ENCODE measurements at regions not wholly inside any gene's neighbourhood (a gene's known extent, or its start where the extent isn't known, plus 50 kb on each side); places are given as distances from the start of the nearest gene placed in this dataset.

DNA sequence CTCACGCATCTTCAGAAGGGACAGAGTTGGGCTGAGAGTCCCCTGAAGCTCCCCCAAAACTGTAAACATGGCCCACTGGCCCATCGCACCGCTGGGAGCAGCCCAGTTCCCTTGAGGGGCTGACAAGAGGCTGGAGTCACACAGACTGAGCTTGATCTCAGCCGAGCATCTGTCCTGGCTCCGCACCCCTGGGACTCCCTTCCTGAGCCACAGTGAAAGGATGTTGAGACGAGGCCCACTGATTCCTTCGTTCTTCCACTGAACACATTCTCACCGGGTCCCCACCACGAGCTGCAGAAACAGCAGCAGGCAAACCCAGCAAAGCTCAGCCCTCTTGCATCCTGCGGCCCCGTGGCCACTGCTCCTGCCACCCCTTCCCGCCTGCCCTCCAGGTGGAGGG lies 145.9 kb upstream of the CIBAR2 start:
- DNase-seq = no peak

DNA sequence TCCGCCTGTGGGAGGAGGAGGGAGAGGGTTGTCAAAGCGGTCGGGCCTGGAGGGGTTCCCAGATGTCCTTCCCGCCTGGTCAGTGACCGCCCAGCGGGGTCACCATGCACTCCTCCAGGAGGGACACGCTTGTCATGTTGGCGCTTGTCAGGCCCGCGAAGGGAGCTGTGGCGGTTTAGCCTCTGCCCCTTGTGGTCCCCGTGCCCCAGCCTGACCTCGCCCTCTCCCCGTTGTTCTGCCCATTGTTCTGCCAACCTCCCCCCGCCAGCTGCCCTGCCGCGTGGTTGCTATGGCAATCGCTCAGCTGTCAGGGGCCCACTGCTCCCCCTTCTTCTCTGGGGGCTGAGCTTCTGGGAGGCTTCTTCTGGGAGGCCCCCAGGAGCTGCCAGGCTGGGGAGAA lies 146.4 kb upstream of the CIBAR2 start:
- no peak for DNase-seq

DNA sequence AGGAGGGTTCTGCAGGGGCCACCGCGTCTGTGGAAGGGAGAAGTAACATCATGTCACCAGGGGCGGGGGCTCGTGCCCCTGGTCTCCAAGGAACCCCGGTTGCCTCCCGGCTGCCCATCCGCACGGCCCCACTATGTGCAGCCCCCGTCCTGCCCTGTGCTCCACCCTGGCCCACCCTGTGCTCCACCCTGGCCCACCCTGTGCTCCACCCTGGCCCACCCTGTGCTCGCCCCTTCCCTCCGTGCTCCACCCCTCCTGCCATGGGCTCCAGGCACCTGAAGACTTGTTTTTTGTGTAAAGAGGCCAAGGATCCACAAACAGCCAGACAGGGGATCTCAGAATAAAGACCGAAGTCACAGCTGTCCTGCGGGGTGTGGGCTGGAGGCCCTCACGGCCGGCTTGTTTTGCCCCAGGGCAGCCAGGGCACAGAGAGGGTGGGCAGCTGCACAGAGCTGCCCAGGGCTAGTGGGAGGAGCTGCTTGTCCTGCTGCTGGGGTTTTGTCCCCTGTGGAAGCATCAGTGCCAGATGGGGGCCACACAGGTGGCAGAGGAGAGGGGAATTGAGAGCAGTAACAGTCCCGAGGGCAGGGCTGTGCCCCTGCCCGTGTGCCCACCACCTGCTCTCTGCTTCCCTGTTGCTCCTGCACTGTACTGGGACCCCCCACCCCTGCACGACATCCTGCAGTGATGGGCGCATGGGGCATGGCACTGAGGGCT lies 147.0 kb upstream of the CIBAR2 start:
- no peak for DNase-seq

DNA sequence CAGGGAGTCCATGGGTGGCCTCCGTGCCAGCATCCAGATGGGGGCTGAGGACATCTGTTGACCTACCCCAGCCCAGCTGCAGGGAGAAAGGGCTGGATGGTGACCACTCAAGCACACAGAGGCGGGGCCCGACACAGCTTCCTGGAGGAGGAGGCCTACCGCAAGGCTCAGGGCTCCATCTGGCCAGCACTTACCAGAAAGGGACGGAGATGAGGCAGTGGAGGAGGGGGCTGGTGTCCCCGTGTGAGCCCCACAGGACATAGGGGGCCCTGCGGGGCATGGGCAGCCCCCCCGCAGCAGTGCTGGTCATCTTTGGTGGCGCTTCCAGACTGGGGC lies 147.5 kb upstream of the CIBAR2 start:
- no peak for DNase-seq

DNA sequence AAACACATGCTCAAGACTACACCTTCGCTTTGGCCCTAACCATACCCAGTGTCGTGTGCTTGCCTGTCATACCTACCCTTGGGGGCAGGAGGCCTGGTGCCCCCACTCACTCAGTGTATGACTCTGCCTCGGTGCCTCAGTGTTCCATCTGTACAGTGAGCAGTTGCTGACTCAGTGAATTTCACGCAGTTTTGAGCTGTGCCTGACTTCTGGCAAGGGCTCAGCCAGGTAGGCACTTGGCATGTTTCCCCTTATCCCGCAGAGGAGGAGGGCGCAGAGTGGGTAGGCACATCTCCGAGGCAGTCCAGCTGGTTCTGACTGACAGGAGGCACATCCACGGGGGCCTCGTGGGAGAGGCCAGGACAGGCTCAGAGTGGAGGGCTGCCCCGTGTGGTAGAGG lies 148.9 kb upstream of the CIBAR2 start:
- no peak for DNase-seq

DNA sequence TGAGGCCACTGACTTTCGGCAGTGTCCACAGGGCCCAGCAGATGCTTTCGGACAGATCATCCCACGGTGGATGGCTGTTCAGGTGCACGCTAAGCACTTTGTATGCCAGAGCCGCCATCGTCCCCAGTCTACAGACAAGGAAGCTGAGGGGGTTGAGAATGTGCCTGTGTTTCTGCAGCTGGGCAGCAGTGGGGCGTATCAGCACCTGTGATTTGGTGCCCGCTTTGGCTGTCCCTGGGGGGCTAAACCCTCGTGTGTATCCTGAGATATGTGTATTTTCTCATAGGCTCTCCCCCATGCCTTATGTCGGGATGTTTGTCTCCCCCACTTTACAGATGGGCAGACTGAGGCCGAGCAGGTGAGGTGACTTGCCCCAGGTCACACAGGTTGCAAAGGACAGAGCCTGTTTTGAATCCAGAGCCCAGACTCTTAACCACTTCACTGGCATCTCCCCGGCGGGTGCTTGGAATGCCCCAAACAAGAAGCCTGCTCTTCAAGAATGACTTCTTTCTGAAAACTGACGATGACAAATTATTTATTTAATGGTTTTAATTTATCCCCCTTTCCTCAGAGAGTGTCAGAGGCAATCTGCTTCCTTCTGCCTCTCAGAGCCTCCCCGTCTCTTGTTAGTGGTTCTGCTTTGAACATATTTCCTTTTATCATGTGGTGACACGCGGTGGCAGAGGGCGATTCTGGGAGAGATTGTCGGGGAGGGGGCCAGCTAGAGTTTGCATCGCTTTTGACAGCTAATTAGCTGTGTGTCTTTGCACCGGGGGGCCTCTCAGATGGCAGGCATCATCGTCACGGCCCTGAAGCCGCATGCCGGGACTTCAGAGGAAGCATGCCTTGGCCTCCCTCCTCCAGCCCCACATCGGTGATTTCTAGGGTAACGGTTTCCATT lies 149.6 kb upstream of the CIBAR2 start:
- DNase-seq = no peak

DNA sequence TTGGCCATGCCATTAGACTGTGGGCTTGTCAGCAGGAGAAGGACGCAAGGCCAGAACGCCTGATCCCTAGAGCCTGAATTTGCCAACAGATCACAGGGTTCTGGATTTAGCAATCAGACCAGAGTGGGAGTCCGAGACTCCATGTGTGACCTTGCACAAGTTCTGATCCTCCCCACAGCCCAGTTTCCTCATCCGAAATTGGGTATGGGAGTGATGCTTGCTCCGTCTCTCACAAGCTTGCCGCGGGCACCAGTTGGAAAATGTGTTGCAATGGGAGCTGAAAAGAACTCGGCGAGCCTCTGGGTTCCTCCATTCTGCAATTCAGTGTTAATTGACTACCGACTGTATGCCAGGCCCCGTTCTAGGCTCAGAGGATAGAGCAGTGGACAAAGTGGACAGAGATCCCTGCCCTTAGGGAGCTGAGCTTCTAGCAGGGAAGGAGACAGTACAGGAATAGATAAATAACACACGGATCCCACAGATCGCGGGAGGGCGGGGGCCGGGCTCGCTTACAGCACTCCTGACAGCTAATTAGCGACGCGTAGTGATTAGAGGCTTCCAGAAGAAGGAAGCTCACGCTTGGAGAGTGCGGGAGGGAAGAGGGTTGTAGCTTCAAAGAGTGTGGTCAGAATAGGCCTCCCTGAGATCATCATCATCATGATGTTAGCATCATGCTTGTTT lies 150.4 kb upstream of the CIBAR2 start:
- no peak for DNase-seq

DNA sequence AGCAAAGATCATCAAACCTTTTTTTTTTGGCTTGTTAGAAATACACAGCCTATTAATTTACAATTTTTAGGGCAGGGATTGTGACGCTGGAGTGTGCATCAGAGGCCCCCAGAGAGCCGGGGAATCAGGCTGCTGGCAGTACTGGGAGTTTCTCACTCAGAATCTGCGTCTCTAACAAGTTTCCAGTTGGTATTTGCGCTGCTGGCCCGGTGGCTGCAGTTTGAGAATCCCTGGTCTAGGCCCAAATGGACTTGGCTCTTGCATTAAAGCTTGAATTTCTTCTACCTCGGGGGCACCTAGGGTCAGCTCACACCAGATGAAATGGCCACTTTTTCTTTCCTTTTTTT lies 150.9 kb upstream of the CIBAR2 start:
- DNase-seq = no peak

DNA sequence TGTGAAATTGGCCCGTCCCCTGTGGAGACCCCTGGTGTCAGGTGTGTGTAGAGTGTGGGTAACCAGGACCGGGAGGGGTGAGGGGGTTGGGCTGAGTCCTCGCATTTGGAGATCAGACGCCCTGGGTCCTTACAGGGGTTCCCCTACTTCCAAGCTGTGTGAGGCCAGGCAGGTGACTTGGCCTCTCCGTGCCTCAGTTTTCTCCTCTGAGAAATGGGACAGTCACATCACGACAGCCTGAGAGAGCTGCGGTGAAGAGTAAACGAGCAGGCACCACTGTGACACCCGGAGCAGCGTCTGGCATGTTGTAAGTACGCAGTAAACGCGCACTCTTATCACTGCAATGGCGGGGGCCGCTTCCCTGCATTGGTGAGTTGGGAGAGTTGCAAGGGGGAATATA lies 152.5 kb upstream of the CIBAR2 start:
- DNase-seq = no peak

DNA sequence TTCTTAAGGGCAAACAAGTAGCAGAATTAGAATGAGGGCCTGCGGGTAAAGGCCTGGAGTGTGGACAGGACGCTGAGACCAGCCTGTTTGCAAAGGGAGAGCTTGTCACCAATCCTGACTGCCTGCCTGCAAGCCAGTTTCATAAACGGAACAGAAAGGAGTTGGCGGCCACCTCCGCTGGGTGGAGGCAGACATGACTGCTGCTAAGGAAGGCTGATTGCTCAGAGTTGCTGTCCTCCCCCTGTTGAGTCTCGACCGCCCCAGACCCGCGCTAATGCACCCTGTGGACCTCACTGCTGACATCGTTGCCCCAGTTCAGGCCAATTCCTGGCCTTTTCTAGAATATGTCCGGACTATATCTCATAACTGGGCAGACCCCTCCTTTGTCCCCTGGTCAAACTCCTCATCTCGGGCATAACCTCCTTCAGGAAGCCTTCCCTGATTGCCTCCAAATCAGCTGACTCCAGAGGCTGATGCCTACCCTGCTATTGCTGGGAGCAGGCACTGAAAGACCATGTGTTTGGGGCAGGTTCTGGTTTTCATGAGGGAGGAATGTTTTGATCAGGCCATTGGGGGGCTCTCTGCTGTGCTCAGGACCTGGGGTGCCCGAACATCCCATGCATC lies 153.0 kb upstream of the CIBAR2 start:
- DNase-seq = no peak

DNA sequence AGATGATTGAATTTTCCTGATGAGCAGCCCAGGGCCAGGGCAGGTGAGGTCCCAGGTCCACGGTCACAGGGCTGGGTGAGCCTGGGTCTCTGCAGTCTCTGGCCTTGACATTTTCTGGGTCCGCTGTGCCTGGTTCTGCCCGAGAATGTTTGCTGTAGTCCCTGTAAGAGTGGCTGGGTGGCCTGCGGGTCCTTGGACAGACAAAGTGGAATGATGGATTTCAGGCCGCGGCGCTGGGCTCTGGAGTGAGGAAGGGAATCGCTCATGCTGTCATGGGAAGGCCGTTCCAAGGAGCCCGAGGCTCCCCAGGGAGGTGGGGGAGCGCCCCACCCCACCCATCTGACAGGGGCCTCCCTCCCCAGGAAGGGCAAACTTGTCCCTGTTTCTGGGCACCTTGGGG lies 153.5 kb upstream of the CIBAR2 start:
- no peak for DNase-seq

DNA sequence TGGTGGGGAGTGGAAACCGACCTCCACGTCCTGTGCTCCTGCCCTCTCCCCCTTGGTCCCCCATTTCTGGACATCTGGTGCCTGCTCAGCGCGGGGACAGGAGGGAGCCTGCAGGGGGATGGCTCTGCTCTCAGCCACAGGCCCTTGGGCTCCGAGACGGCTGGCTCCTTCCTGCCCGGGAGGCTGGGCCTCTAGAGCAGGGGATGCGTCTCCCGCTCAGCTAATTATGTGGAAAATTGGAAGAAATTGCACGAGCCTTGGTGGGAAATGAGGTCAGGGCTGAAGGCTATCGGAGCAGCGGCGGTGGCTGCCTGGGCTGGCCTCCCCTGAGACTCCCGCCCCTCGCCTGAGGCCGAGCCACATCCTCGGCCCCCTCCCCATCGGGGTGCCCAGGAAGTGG lies 154.6 kb upstream of the CIBAR2 start:
- DNase-seq = no peak

DNA sequence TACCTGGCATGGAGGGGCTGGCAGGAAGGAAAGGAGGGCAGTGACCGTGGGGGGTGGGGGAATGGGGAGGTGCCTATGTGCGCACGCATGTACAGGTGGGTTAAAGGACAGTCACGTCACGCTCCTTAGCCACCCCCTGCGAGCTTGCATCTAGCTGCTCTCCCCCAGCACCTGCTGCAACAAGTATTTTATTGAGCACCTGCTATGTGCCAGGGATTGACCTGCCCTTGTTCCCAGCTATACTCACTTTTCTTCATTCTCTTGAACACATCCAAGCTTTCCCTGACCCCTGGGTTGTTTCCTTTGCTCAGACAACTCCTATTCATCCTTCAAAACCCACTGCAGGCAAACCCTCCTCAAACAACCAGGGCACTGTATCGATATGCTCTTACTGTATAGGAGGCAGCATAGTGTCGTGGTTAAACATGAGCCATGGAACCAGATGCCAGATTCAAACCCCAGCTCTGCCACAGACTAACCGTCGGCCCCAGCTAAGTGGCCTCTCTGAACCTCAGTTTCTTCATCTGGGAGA lies 155.2 kb upstream of the CIBAR2 start:
- no peak for DNase-seq

DNA sequence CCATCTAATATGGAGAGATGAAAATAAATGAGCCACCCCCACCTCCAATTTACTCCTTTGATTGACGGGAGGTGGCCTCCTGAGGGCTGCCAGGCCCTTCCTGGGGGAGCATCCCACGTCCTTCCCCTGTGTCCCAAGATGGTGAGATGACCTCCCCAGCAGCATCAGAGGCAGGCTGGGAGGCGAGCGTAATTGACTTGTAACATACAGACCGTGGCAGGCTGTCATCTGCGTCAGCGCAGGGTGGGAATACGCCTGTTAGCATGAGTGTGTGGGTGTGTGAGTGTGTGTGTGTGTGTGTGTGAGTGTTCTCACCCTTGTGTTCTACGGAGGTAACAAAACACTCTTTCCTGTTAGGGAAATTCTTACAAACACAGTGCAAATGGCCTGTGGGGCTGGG lies 156.9 kb upstream of the CIBAR2 start:
- DNase-seq = no peak

DNA sequence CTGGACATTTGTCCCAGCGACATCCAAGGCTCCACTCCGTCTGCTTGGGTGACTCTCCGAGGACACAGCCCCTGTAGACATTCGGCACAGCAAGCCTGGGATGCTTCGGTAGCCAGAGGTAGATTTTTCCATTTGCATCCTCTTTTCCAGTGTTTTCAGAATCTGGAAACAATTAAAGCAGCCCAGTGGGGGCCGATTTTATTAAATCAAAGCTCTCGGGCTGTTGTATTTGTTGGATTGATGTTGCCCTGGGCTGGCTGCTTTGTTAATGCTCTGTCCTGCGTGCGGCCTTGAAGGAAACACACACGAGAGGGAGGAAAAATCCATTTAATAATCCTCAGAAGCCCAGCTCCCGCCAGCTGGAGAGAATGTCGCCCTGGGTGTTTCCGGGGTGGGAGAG lies 158.1 kb upstream of the CIBAR2 start:
- DNase-seq = no peak

DNA sequence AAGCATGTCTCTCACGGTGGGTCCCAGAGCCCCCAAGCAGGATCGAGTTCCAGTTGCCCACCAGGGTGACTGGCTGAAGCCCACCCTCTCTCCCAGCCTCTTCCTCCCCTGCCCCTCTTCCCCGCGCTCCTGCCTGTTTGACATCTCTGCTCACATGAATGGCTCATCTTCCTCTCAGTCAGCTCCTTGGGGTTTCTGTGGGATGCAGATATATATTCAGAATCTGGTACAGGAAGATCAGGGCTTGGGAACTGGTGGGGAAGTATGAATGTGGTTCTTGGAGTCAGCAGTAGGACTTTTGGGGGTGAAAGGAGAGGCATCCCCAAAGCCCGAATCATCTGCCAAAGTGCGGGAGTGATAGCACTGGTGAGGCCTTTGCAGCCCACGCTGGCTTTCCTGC lies 158.9 kb upstream of the CIBAR2 start:
- no peak for DNase-seq

DNA sequence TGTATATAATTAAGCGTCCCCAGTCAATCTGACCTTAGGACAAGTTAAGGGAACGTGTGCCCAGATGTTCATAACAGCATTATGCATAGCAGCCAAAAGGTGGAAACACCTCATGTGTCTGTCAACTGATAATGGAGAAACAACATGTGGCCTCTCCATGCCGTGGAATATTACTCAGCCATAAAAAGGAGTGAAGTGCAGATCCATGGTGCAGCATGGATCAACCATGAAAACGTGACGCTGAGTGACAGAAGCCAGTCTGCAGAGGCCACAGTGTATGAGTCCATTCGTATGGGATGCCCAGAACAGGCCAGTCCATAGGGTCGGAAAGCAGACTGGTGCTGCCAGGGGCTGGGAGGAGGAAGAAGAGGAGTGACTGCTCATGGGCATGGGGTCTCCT lies 161.0 kb upstream of the CIBAR2 start:
- DNase-seq = no peak

DNA sequence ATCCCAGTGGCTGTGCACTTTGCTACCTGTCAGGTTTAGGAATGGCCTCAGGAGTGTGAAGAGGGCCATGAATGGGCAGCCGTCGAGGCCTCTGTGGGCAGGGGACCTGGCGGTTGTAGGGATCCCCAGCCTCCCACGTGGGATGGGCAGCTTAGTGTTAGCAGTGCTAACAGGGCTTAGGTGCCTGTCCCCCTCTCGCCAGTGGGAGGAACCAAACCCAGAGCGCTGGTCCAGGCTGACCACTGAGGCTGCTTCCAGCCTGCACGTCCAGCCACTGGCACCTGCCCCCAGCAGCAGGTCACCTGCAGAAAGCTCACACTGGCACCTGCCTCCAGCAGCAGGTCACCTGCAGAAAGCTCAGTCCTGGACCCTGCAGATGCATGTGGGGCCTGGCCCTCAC lies 162.2 kb upstream of the CIBAR2 start:
- DNase-seq = no peak

DNA sequence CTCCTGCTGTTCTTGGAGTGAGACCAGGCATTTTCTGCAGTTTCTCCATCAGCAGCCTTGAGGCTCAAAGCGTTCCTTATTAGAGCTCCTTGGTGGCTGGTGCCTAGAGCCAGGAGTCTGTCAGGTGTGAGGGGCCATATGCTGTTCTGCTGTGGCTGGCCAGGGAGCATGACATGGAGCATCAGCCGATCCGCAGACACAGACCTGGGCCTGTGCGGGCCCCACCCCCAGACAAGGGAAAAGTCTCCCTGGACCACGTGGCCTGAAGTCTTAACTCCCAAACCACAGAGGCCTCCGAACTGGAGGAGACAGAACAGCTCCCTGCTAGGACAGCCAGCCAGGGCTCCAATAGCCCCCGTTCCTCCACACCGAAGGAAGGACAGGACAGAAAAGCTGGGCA lies 162.7 kb upstream of the CIBAR2 start:
- no peak for DNase-seq

DNA sequence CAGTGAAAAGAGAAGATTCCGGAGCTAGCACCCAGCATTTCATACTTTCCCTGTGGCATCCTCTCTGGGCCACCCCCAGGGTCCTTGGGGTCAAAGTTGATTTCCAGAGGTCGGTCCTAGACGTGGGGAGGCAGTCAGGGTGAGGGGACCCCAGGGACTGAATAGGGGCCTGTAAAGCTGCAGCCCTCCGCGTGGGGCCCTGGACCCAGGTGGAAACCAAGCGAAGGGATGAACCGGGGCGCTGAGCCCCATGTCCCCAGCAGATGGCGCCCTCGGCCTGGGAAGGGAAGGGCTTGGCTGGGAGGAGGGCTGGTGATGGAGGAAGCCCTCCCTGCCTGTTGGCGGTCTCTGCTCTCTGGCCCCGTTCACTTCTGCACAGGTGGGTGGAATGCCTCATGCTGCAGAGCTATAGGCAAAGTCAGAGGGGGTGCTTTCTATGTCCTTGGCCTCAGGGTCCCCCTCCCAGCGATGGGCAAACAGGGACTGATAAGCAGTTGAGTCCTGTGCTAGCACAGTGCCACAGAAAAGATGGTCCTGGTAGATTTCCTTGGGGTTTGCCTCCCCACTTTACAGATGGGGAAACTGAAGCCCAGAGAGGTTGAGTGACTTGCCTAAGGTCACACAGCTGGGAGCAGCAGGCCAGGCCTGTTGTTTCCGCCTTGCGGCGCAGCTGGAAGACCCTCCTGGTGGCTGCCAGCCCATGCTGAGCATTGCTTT lies 163.4 kb upstream of the CIBAR2 start:
- peak; percentile 54 for DNase-seq

DNA sequence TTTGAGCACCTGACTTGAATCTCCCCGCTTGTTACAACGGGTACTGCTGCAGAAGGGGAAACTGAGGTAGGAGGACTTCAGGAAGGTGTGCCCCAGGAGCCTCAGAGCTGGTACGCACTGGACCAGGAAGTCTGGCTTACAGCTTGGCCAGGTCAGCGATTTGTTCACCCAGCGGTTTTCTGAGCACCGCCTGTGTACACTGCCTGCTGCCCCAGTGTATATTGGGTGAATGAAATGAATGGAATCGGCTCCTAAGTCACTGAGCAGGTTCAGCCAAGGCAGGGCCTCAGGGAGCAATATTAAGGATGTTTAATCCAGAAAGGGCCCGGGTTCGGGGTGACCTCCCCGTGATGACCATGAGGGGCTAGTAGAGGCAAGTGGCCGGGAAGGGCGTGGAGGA lies 164.0 kb upstream of the CIBAR2 start:
- no peak for DNase-seq

DNA sequence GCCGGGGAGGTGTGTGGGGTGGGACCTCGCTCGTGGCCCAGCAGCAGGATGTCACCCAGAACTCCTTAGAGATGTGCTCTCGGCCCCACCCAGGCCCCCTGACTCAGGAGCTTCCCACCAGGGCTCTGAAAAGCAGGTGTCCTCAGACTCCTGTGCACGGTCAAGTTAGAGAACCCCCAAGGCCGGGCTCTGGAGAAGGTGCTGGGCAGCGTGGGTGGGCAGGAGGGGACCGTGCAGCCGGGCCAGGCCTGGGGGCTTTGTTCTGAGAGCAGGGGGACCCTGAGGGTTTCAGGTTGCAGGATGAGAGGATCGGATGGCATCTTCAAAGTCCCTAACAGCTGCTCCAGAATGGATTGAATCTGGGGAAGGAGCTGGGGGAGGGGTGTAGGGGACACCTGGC lies 164.4 kb upstream of the CIBAR2 start:
- DNase-seq = no peak

DNA sequence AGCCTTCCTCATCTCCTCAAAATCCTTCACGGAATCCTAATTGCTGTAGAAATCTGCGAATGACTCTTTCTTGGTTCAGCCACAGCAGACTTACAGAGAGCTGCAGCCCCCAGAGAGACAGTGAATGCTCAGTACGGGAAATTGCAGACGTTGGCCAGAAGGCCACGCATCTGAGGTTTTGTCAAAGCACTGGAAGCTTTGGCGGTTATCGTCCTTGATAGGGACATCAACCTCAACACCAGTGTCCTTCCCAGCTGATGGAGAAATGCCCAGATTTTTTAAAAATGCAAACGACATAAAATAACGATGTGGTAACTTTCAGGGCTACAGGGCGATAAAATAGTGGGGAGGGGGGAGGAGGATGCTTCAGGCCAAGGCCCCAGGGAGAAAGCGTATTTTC lies 166.6 kb upstream of the CIBAR2 start:
- no peak for DNase-seq

Data from CD4-positive, alpha-beta T cell treated with Interleukin-10 for 1 hour (primary cell).